Cardiac fibroblast (primary cell): ENCODE measurements at regions not wholly inside any gene's neighbourhood (a gene's known extent, or its start where the extent isn't known, plus 50 kb on each side); places are given as distances from the start of the nearest gene placed in this dataset.
"Not testable (repeated sequence)": the region's sequence is repeated elsewhere in the genome, so short reads cannot be mapped to it uniquely, and the experiment has no call there.

Experiments
- DNase-seq, 2 donors: peaks; one replicate each; pipeline versions ENCODE4 v3.0.0 to v3.0.0-alpha.2; 2010; ENCODE audit warnings: low read depth in 2 of 2
- H3K4me3 ChIP-seq, 2 donors: replicated peaks in 1 of 2; 1 replicate in 1 of 2; 2 replicates in 1 of 2; pipeline ENCODE4 v1.5.1; 2011; ENCODE audit warnings: low read depth in 2 of 2, low read length in 2 of 2, mild to moderate bottlenecking in 2 of 2, moderate library complexity in 1 of 2
- TF ChIP-seq, protein P1 (sequence below): IDR thresholded peaks from one replicate; pipeline ENCODE4 v1.5.1; 2011; ENCODE audit warnings: low read depth, mild to moderate bottlenecking, low read length, inconsistent platforms

DNA sequence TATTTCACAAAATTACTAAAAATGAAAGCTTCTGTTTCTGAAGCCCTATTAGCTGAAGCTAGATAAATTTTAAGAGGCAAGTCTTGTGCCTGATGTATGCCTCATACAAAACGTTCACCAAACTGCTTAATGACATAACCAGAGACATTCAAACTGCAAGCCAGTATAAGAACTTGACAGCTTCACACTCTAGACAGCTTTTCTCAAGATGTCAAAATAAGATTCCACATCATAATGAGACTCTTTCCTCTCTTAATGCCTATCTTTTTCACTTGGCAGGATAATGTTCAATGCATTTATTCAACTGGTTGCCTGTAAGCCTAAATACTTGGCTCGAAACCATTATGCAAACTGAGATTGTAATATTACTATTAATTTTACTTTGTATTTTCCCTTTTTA is 424.0 kb downstream of the LTN1 start:
- H3K4me3 ChIP-seq, result no peak overlapping the region
- no peak for DNase-seq
- TF ChIP-seq, protein P1, sequence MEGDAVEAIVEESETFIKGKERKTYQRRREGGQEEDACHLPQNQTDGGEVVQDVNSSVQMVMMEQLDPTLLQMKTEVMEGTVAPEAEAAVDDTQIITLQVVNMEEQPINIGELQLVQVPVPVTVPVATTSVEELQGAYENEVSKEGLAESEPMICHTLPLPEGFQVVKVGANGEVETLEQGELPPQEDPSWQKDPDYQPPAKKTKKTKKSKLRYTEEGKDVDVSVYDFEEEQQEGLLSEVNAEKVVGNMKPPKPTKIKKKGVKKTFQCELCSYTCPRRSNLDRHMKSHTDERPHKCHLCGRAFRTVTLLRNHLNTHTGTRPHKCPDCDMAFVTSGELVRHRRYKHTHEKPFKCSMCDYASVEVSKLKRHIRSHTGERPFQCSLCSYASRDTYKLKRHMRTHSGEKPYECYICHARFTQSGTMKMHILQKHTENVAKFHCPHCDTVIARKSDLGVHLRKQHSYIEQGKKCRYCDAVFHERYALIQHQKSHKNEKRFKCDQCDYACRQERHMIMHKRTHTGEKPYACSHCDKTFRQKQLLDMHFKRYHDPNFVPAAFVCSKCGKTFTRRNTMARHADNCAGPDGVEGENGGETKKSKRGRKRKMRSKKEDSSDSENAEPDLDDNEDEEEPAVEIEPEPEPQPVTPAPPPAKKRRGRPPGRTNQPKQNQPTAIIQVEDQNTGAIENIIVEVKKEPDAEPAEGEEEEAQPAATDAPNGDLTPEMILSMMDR, result no peak

DNA sequence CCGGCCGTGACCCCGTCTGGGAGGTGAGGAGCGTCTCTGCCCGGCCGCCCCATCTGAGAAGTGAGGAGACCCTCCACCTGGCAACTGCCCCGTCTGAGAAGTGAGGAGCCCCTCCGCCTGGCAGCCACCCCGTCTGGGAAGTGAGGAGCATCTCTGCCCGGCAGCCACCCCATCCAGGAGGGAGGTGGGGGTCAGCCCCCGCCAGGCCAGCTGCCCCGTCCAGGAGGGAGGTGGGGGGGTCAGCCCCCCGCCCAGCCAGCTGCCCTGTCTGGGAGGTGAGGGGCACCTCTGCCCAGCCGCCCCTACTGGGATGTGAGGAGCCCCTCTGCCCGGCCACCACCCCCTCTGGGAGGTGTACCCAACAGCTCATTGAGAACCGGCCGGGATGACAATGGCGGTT is 428.7 kb downstream of the LTN1 start:
- H3K4me3 ChIP-seq, DNase-seq: not testable (repeated sequence)

DNA sequence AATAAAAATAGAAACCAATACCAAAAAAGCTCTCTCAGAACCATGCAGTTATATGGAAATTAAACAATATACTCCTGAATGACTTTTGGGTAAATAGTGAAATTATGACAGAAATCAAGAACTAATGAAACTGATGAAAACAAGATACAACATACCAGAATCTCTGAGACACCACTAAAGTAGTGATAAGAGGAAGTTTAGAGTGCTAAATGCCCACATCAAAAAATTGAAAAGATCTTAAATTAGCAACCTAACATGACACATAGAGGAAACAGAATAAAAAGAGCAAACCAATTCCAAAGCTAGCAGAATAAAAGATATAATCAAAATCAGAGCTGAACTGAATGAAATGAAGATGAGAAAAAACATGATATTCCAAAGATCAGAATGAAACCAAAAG is 430.9 kb downstream of the LTN1 start:
- H3K4me3 ChIP-seq, result no peak overlapping the region
- TF ChIP-seq, protein P1, result no peak
- no peak for DNase-seq

DNA sequence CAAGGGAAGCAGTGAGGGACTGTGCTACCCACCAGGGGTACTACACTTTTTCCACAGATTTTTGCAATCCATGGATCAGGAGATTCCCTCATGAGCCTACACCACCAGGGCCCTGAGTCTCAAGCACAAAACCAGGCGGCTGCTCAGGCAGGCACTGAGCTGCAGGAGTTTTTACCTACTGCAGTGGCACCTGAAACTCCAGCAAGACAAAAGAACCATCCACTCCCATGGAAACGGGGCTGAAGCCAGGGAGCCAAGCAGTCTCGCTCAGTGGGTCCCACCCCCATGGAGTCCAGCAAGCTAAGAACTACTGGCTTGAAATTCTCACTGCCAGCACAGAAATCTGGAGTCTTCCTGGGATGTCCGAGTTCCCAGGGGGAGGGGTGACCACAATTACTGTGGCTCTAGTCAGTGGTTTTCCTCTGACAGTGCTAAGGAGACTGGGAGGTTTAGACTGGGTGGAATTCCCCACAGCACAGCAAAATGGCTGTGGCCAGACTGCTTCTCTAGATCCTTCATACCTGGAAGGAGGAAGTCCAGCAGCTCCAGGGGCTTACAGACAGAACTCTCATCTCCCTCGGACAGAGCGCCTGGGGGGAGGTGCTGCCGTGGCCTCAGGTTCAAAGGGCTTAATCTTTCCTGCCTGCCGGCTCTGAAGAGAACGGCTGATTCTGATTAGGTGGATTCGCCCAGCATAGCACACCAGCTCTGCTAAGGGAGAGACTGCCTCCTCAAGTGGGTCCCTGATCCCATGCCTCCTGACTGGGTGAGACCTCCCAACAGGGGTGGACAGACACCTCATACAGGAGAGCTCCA is 437.8 kb downstream of the LTN1 start:
- TF ChIP-seq, protein P1, result no peak
- H3K4me3 ChIP-seq, result no peak overlapping the region
- peak; percentile 22 to 42 for DNase-seq

DNA sequence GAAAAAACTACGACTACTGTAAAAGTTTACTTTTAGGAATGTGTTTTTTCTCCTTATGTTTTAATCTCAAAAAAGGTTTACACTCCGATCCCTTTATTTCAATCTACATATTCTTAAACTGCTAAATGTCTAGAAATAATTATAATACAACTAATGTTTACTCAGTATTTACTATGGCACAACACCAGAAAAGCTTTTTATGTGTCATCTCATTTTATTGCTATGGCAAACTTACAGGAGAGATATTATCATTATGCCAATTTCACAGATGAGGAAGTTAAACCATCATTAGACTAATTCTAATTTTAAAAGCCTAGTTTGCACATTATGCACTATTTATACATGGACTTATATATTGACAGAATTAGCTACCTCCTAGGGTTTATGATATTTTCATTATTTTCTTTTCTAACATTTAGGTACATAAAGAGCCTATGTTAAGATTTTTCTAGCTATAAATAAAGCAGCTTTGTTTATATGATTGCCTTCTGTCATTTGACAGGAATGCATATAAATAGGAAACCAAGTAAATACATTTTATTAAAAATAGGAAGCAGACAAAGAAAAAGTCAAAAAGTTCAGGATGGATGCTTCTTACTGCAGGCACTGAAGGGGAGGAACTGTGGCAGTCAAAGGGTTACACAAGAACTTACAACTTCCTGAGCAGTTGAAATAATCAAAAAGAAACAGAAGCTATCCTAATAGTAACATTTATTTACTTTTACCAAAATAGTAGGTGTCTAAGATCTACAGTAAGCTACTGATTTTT is 442.4 kb downstream of the LTN1 start:
- peak in 1 of 2 donors; percentile 10 for DNase-seq
- TF ChIP-seq, protein P1, result no peak

DNA sequence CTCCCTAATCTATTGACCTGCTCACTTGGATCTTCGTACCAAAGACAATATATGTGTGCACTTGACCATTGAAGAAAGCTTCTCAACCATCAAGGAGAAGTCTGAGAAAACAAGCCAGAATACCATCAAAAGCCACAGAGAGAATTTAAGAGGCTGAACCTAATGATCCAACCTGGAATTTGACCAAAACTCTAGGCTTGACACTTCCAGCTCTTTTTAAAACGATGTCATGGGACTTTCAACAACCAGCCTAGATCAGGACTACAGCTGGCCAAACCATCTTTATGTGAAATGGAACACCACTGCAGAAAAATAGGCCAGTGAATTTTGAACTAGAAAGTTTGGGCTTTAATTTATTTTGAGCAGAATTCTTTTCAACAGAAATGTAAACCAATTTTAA is 444.4 kb downstream of the LTN1 start:
- TF ChIP-seq, protein P1, result no peak
- H3K4me3 ChIP-seq, result no peak overlapping the region
- DNase-seq, result no peak

More for the DNA sequence above, 442.4 kb downstream of the LTN1 start:
- H3K4me3 ChIP-seq, result no peak overlapping the region

DNA sequence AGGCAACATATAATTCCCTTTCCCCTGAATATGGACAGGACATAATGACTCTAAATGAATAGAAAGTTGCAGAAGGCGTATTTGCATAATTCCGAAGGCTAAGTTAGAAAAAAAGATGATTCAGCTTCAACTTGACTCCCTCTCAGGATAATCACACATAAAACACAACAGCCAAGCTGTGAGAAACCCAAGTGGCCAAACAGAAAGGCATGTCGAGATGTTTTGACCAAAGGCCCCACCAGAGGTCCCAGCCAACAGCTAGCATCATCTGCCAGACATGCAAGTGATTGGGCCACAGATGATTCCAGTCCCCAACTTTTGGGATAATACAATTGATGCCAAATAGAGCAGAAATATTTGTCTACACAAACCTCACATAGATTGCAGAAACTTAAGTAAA is 444.9 kb downstream of the LTN1 start:
- DNase-seq, result no peak
- TF ChIP-seq, protein P1, result no peak
- no peak overlapping the region for H3K4me3 ChIP-seq
